ENCODE measurements at regions not wholly inside any gene's neighbourhood (a gene's known extent, or its start where the extent isn't known, plus 50 kb on each side); places are given as distances from the start of the nearest gene placed in this dataset.
"Not testable (repeated sequence)": the region's sequence is repeated elsewhere in the genome, so short reads cannot be mapped to it uniquely, and the experiment has no call there.

DNA sequence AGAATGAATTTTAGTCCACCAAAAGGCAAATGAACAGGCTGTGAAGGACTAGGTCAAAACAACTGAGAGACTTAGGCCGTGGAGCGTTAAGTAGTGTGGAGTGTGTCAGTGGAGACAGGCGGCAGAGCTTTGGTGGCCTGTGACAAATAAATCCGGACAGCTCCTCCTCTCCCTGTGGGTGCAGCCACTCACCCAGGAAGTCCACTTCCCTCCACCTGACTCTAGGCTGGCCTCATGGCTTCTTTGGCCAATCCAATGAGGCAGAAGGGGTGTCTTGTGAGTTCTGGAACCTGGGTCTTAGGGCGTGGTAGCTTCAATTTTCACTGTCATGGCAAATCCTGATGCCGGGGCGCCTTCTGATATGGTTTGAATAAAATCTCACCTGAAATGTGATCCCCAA, 180.9 kb upstream of the C14orf180 start:
- no peak for DNase-seq (ENCODE audit: low read depth)

DNA sequence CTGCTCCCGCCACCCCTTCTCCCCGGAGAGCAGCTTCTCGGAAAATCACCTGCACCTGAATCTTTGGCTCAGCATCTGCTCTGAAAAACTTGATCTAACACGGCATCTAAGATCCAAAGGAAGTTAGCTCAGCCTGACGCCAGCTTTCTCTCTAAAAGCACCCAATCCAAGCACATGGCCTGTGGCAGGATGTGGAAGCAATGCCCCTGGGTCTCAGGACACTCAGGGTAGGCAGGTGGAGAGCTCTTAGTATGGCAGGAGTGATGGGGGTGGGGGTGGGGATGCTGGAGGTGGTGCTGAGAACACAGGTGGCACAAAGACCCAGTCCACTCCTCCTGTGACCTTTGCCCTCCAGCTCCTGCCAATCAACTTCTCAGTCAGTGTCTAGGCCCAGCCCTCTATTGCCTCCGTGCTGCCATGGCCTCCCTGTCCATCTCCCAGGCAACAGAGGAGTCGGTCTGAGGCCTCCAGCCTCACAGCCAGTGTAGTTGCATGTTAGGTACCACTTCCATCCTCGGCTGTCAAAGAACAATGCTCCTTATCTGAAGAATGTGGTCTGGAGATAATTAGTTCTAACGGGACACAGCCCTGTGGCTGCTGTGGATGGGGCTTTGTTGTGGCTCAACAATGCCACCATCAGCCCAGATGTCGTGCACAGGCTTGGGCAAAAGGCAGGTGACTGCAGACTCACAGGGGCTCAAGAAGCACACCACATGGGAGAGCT, 180.0 kb upstream of the C14orf180 start:
- DNase-seq (ENCODE audit: low read depth), result no peak

DNA sequence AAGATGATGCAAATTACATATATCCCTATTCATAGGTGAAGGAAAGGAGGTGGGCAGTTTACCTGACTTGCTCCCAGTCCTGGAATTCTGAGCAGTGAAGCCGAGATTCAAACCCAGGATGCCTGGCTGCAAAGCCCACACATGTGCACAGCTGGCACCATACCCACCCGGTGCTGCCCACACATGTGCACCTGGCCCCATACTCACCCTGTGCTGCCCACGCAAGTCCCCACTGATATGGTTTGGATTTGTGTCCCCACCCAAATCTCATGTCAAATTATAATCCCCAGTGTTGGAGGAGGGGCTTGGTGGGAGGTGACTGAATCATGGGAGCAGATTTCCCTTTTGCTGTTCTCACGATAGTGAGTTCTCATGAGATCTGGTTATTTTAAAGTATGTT, 179.2 kb upstream of the C14orf180 start:
- DNase-seq (ENCODE audit: low read depth), result no peak

GRCh38 chr14:104401785-104402184, 177.8 kb upstream of the C14orf180 start:
- no peak for DNase-seq (ENCODE audit: low read depth)

GRCh38 chr14:104402303-104402702, 177.3 kb upstream of the C14orf180 start:
- DNase-seq (ENCODE audit: low read depth), result not testable (repeated sequence)

DNA sequence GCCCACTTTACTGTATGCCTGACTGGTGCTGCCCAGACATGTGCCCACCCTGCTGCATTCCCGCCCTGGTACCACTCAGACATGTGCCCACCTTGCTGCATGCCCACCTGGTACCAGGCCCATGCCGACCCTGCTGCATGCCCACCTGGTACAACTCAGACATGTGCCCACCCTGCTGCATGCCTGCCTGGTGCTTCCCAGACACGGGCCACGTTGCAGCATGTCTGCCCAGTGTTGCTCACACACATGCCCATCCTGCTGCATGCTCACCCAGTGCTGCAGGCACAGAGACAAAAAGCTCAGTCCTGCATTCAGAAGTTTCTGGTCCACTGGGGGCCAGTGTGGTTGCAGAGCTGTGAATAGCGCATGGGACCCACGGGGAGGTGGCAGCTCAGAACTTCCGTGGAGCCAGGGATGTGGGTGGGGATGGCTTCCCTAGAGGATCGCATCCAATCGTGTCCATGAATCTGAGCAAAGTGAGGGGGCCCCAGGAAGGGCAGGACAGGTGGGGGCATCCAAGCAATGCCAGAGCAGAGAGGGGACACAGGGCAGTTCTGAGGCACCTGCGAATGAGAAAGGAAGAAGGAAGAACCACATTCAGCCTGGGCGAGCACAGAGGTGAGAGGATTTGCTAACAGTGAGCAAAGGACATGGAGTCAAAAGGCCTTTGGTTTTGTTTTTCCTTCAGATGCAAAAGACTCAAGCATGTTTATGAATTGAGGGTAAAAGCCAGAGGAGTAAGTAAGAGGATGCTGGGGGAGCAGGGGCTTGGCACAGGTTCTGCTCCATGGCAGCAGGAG, 175.9 kb upstream of the C14orf180 start:
- no peak for DNase-seq (ENCODE audit: low read depth)

GRCh38 chr14:104404922-104405321, 174.6 kb upstream of the C14orf180 start:
- DNase-seq (ENCODE audit: low read depth), result no peak

DNA sequence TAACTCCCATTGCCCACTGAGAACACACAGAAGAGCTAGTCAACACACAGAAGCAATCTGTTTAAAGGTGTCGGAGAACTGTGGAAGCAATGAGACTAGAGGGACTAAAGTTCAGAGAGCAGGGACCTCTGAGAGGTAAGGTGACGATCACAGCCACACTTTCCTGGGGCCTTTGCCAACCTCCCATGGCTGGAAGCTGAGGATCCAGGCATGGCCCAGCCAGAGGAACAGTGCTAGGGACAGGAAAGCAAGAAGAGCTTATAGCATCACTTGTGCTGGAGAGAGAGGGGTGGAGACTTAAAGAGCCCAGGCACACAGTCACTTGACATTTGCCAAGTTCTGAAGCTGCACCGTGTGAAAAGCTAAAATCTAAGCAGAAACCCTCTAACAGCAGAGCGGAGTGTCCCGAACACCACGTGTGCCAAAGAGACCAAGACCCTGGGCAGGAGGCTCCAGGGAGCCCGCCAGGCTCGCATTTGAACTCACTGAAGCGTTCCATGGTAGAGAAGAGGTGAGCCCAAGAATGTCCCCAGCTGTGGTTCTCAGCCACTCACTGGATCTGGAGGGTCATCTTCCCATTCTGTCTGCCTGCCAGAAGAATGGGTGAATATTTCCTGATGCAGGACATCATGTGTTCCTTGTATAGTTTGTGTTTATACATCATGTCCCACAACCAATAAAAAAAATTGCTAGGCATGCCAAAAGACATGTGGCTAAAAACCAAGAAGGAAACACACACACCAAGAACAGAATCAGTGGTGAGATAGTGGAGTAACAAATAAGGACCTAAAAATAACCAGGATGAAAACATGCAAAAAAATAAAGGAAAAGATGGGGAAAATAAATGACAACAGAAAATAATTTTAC, 174.0 kb upstream of the C14orf180 start:
- DNase-seq (ENCODE audit: low read depth), result no peak

- no peak for DNase-seq (ENCODE audit: low read depth)
Measured at GRCh38 chr14:104406831-104407230, 172.7 kb upstream of the C14orf180 start.

- no peak for DNase-seq (ENCODE audit: low read depth)
Measured at GRCh38 chr14:104416383-104416782, 163.2 kb upstream of the C14orf180 start.

GRCh38 chr14:104419865-104420505, 159.6 kb upstream of the C14orf180 start:
- no peak for DNase-seq (ENCODE audit: low read depth)

- not testable (repeated sequence) for DNase-seq (ENCODE audit: low read depth)
Measured at GRCh38 chr14:104420523-104420922, 159.0 kb upstream of the C14orf180 start.

- DNase-seq (ENCODE audit: low read depth), result no peak
Measured at GRCh38 chr14:104420990-104421389, 158.6 kb upstream of the C14orf180 start.

DNA sequence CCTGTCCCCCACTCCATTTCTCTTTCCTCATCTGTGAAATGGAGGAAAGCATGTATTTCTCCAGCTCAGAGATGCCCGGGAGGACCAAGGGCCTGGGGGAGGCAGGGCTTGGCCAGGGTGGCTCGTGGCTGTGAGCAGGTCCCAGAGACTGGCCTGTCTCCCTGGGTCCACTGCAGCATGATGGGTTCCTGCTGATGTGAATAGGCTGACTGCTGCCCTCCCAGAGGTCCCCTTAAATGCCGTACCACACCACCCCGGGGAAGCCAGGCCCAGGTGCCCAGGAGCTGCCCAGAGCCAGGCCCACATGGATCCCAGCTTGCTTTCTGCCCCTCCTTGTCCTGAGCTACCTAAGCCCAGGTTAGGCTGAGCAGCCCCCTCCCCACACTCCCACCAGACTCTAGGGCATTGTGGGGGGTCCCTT, 158.2 kb upstream of the C14orf180 start:
- DNase-seq (ENCODE audit: low read depth), result no peak

GRCh38 chr14:104421892-104422828, 157.4 kb upstream of the C14orf180 start:
- DNase-seq (ENCODE audit: low read depth), result no peak

GRCh38 chr14:104422837-104423681, 156.5 kb upstream of the C14orf180 start:
- DNase-seq (ENCODE audit: low read depth), result no peak

- DNase-seq (ENCODE audit: low read depth), result no peak
Measured at GRCh38 chr14:104423701-104424405, 155.7 kb upstream of the C14orf180 start.

- DNase-seq (ENCODE audit: low read depth), result no peak
Measured at GRCh38 chr14:104424406-104425072, 155.0 kb upstream of the C14orf180 start.

Data from non-pigmented ciliary epithelial cell (primary cell).